EH (cell line): ENCODE measurements at regions not wholly inside any gene's neighbourhood (a gene's known extent, or its start where the extent isn't known, plus 50 kb on each side); places are given as distances from the start of the nearest gene placed in this dataset.

ENCODE experiments used
- DNase-seq: peaks from one replicate; pipeline ENCODE4 v3.0.0-alpha.2; 2015; ENCODE audit warnings: low read depth

DNA sequence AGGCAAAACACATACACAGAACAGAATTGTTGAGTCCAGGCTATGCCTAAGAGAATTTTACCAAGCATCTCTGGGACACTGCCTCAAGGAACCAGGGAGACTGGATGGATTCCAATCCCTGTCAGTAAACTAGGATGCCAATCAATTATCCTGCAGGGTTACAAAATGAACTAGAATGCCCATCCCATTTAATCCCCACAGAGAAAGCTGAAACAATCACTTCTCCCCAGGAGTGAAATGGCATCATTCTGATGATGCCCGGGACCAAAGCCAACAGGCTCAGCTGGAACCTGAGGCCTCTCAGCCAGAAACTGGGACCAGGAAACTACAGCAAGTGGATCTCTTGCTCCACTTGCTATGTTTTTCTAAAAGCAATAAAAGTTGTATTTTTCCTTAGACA is 130.0 kb upstream of the TJP1 start:
- DNase-seq = no peak

GRCh38 chr15:29945943-29946596 is 123.8 kb upstream of the TJP1 start:
- DNase-seq = peak; percentile 69

GRCh38 chr15:29944925-29945324 is 122.7 kb upstream of the TJP1 start:
- no peak for DNase-seq

DNA sequence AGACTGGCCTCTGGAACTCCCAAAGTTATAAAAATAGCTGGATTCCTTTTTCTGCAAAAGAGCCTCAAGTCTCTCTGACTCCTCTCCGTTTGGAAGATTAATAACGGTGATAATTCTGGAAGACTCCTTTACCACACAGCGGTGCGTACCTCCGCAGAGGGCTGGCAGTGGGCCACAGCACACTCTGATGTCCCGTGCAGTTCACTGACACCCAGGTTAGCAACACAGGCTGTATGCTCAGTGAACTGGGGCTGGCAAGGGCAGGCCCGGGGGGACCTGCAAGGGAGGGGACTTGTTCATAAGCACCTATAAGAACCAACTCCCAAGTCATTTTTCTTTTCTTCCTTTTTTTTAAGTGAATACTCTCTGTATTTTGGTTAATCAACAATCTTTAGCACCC is 120.3 kb upstream of the TJP1 start:
- DNase-seq = no peak

DNA sequence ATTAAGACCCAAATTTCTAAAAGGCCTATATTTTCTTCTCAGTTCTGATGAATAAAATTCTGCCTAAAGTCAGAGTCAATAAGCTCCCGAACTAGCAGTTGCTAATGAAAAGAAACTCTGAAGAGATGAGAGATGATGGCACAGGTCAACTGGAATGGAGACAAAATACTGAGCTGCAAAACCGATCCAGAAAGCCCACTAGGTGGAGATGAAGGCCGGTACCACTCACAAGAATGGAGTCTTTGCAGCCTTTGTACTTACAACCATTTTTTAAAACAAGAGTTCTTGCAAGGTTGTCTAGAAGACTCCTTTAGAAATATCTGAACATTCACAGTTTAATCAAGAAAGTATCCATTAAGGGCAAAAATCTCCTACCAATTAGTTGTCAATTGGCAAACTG is 119.9 kb upstream of the TJP1 start:
- DNase-seq = no peak

- peak; percentile 36 for DNase-seq
Measured at GRCh38 chr15:29939404-29939803, 117.1 kb upstream of the TJP1 start.

DNA sequence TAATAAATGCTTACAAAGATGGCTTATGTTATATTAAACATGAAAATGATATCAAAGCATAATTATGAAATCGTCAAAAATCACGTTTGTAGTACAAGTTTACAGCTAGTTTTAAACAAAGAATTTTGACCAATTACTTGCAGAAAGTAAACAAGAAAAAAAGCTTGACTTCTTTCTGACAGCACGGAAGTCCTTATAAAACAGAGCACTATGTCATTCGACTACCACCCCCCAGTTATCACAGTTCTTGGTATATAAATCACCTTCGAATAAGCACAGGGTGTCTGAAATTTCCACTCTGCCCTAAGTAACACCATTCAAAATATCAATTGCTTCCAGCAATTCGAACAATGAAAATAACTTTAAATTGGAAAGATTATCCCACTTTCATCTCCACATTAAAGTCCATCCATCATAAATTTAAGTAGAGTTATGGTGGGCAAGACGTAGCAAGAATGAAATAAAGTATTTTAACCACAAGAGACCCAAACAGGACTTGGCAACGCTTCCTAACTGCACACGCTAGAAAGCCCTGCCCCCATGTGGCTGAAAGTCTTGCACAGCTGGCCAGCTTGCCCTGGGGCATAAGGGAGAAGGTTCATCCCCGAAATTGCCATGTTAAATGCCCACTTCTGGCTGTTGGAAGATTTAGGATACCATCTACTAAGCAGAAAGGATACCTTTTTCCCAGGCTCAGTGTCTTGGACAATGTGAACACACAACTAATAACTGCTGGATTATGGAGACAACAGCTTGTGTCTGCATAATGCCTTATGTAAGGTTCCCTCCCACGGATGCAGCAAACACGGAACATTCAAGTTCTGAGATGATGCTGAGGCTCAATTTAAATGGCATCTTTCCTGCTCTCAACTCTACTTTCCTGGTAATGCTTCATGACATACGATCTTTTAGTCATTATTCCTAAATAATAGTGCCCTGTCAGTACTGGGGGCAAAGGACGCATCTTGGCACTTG is 116.4 kb upstream of the TJP1 start:
- no peak for DNase-seq

- DNase-seq = peak; percentile 56
Measured at GRCh38 chr15:29937956-29938355, 115.7 kb upstream of the TJP1 start.

DNA sequence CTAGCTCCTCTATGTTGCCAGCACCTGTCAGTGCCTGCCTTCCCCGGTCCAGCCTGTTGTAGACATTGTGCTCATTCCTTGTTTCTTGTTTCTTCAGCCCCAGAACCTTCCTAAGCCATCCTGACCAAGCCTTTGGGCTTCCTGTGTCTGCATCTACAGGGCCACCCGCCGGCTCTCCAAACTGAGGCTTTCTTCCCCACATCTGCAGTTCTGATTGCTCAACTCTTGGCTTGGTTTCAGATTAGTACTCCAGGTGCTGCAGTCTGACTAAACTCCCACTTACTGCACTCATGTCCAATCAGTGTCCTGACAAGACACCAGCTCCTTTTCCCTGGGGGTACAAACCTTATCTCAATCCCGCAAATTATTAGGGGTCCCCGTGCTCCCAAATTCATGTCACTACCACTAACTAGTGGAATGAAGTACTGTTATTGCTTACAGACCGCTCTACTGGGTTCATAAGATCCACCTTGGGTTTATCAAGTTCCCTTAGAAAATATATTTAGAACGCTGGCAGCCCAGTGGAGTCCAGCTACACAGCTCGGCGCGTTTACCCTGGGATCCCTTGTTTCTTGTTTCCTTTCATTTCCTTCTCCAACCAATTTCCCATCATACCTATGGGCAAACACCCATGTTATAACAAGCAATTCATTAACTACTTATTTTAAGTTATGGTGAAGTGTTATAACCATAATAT is 114.2 kb upstream of the TJP1 start:
- DNase-seq = no peak

- DNase-seq = no peak
Measured at GRCh38 chr15:29935296-29936004, 113.2 kb upstream of the TJP1 start.

DNA sequence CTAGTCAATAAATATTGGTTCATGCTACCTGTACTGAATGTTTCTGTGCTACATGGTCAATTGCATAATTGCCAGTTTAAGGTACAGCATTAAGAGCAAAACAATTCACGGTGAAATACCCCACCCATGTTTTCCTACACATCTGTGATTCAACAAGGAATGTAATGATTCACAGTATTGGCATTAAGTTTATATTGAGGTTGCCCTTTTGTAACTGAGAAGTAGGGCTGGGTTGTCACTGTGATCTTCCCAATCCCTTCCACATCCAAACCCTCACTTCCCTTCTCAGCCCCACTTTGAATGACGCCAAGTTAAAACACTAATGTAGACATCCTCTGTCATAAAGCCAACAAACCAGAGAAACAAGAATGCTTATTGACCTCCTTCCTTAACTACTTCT is 112.0 kb upstream of the TJP1 start:
- DNase-seq = peak; percentile 66

GRCh38 chr15:29933042-29933803 is 111.0 kb upstream of the TJP1 start:
- DNase-seq = no peak

- no peak for DNase-seq
Measured at GRCh38 chr15:29926083-29926388, 103.8 kb upstream of the TJP1 start.

GRCh38 chr15:29925227-29926082 is 103.2 kb upstream of the TJP1 start:
- peak; percentile 72 for DNase-seq

- peak; percentile 90 for DNase-seq
Measured at GRCh38 chr15:29924750-29925149, 102.5 kb upstream of the TJP1 start.

GRCh38 chr15:29922191-29922590 is 99.9 kb upstream of the TJP1 start:
- DNase-seq = no peak

- no peak for DNase-seq
Measured at GRCh38 chr15:29921130-29921601, 98.9 kb upstream of the TJP1 start.

- no peak for DNase-seq
Measured at GRCh38 chr15:29920515-29920914, 98.2 kb upstream of the TJP1 start.

DNA sequence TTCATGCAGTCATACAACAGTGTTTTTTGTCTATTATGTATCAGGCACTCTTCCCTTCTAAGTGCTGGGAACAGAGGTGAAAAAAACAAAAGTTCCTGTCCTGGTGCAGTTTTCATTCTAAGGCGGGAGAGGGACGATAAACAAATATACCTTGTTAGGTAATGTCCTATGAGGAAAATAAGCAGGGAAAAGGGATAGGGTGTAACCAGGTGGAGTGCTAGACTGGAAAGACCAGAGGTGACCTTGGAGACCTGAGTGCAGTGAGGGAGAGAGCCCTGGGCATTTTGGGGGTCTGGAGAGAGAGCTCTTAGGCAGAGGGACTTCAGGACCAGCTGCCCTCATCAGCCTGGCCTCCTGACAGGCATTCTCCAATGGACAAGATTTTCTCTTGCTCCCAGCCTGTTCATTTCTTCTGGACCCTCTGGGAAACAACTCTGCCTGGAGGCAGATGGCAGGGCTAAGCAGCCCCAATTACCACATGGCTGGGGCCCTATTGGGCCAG is 97.2 kb upstream of the TJP1 start:
- no peak for DNase-seq
